GM23338 (cell line): ENCODE measurements at regions not wholly inside any gene's neighbourhood (a gene's known extent, or its start where the extent isn't known, plus 50 kb on each side); places are given as distances from the start of the nearest gene placed in this dataset.

Experiments
- ATAC-seq: fragments of 200-7000 bp; cut with Tn5 transposase; 3 replicates; pipeline ENCODE4 v1.9.1; 2020
- DNase-seq: peaks from one replicate; pipeline ENCODE4 v3.0.0-alpha.2; 2015; ENCODE audit warnings: low spot score
- H2AFZ ChIP-seq: fragments of 200-600 bp; sonication (generic); 2 replicates; pipeline ENCODE4 v1.8.0; 2016; ENCODE audit warnings: antibody characterized with exemption, mild to moderate bottlenecking, moderate library complexity
- H3F3A ChIP-seq: fragments of 200-600 bp; sonication (generic); replicated peaks from 2 replicates; pipeline ENCODE4 v1.8.0; 2017; ENCODE audit warnings: antibody characterized with exemption, mixed run types, low read depth
- H3K27ac ChIP-seq: fragments of 200-600 bp; sonication (generic); 2 replicates; pipeline ENCODE4 v1.6.1; 2016; ENCODE audit warnings: low read depth
- H3K27me3 ChIP-seq: fragments of 200-600 bp; sonication (generic); 2 replicates; pipeline ENCODE4 v1.8.0; 2016; ENCODE audit warnings: mild to moderate bottlenecking, mixed run types, moderate library complexity; ENCODE audit not compliant: insufficient read depth
- H3K36me3 ChIP-seq: fragments of 200-600 bp; sonication (generic); 2 replicates; pipeline ENCODE4 v1.8.0; 2016; ENCODE audit warnings: mild to moderate bottlenecking; ENCODE audit not compliant: insufficient read depth
- H3K4me1 ChIP-seq: fragments of 200-600 bp; sonication (generic); 2 replicates; pipeline ENCODE4 v1.8.0; 2016; ENCODE audit warnings: mild to moderate bottlenecking, moderate library complexity; ENCODE audit not compliant: insufficient read depth
- H3K4me2 ChIP-seq: fragments of 200-600 bp; sonication (generic); 2 replicates; pipeline ENCODE4 v1.7.1; 2017; ENCODE audit warnings: mixed run types
- H3K4me3 ChIP-seq: fragments of 200-600 bp; sonication (generic); 2 replicates; pipeline ENCODE4 v1.6.1; 2016; ENCODE audit warnings: mixed run types
- H3K79me2 ChIP-seq: fragments of 200-600 bp; sonication (generic); replicated peaks from 2 replicates; pipeline ENCODE4 v1.8.0; 2017; ENCODE audit warnings: mild to moderate bottlenecking; ENCODE audit not compliant: insufficient read depth
- H3K9me2 ChIP-seq: fragments of 200-600 bp; sonication (generic); 2 replicates; pipeline ENCODE4 v1.8.0; 2017; ENCODE audit not compliant: insufficient read depth
- H4K20me1 ChIP-seq: fragments of 200-600 bp; sonication (generic); replicated peaks from 2 replicates; pipeline ENCODE4 v1.8.0; 2017; ENCODE audit warnings: mild to moderate bottlenecking; ENCODE audit not compliant: insufficient read depth
- H3K27ac Mint-ChIP-seq: 2 replicates; pipeline ENCODE4 v1.8.0; 2020; ENCODE audit warnings: inconsistent platforms, mild to moderate bottlenecking, moderate library complexity, mixed read lengths
- H3K27me3 Mint-ChIP-seq: 3 replicates; pipeline ENCODE4 v1.8.0; 2022; ENCODE audit warnings: low read depth, mild to moderate bottlenecking, moderate library complexity, mixed read lengths, inconsistent platforms; ENCODE audit not compliant: insufficient read depth, poor library complexity
- H3K36me3 Mint-ChIP-seq: 3 replicates; pipeline ENCODE4 v1.8.0; 2021; ENCODE audit warnings: low read depth, mild to moderate bottlenecking, inconsistent platforms, moderate library complexity, mixed read lengths
- H3K4me1 Mint-ChIP-seq: 3 replicates; pipeline ENCODE4 v1.8.0; 2020; ENCODE audit warnings: mild to moderate bottlenecking, inconsistent platforms, mixed read lengths
- H3K4me3 Mint-ChIP-seq: 3 replicates; pipeline ENCODE4 v1.8.0; 2021; ENCODE audit warnings: moderate library complexity, mild to moderate bottlenecking, inconsistent platforms, mixed read lengths
- H3K9me3 Mint-ChIP-seq: 3 replicates; pipeline ENCODE4 v1.8.0; 2020; ENCODE audit warnings: moderate library complexity, mild to moderate bottlenecking, inconsistent platforms, mixed read lengths
- CREB1 ChIP-seq: fragments of 250-450 bp; sonication (Bioruptor Pico); IDR thresholded peaks from 2 replicates; pipeline ENCODE4 v1.5.0; 2020; ENCODE audit warnings: low read depth, mild to moderate bottlenecking, moderate library complexity
- ETS1 ChIP-seq: IDR thresholded peaks from 2 replicates; pipeline ENCODE4 v1.6.1; 2016; ENCODE audit warnings: antibody characterized with exemption
- EZH2 ChIP-seq: fragments of 200-600 bp; sonication (generic); IDR thresholded peaks from one replicate; pipeline ENCODE4 v1.8.0; 2017; ENCODE audit warnings: antibody characterized with exemption, mild to moderate bottlenecking, low read depth; ENCODE audit not compliant: unreplicated experiment
- EZH2phosphoT487 ChIP-seq: fragments of 200-600 bp; sonication (generic); IDR thresholded peaks from one replicate; pipeline ENCODE4 v1.8.1; 2018; ENCODE audit warnings: antibody characterized with exemption; ENCODE audit not compliant: unreplicated experiment
- JUNB ChIP-seq: IDR thresholded peaks from one replicate; pipeline ENCODE4 v1.6.1; 2016; ENCODE audit warnings: antibody characterized with exemption; ENCODE audit not compliant: unreplicated experiment
- NANOG ChIP-seq: IDR thresholded peaks from 2 replicates; pipeline ENCODE4 v1.6.1; 2016; ENCODE audit warnings: antibody characterized with exemption, borderline replicate concordance
- POLR2AphosphoS5 ChIP-seq: IDR thresholded peaks from 2 replicates; pipeline ENCODE4 v1.6.1; 2016; ENCODE audit warnings: antibody characterized with exemption, low read depth
- STAT1 ChIP-seq: IDR thresholded peaks from one replicate; pipeline ENCODE4 v1.6.1; 2016; ENCODE audit warnings: antibody characterized with exemption; ENCODE audit not compliant: unreplicated experiment
- ZNF114 ChIP-seq: fragments of 250-450 bp; sonication (Bioruptor Pico); IDR thresholded peaks from 2 replicates; pipeline ENCODE4 v1.5.0; 2020; ENCODE audit warnings: mild to moderate bottlenecking, moderate library complexity
- ZNF331 ChIP-seq: fragments of 250-450 bp; sonication (Bioruptor Pico); IDR thresholded peaks from 2 replicates; pipeline ENCODE4 v1.5.0; 2020; ENCODE audit warnings: low read depth, mild to moderate bottlenecking, moderate library complexity
- ZNF462 ChIP-seq: fragments of 250-450 bp; sonication (Bioruptor Pico); IDR thresholded peaks from 2 replicates; pipeline ENCODE4 v1.5.0; 2020; ENCODE audit warnings: mild to moderate bottlenecking, moderate library complexity
- TF ChIP-seq, protein P1 (sequence below), 2 experiments: fragments of 200-600 bp in 1 of 2; sonication (generic) in 1 of 2; conservative IDR thresholded peaks; 2 replicates each; pipeline versions ENCODE4 v1.5.1 to v1.6.1; 2016 to 2017; ENCODE audit warnings: antibody characterized with exemption in 2 of 2, low read depth in 2 of 2, mild to moderate bottlenecking in 2 of 2, moderate library complexity in 1 of 2
- TF ChIP-seq, protein P2 (sequence below): IDR thresholded peaks from one replicate; pipeline ENCODE4 v1.6.1; 2018; ENCODE audit warnings: antibody characterized with exemption; ENCODE audit not compliant: unreplicated experiment

DNA sequence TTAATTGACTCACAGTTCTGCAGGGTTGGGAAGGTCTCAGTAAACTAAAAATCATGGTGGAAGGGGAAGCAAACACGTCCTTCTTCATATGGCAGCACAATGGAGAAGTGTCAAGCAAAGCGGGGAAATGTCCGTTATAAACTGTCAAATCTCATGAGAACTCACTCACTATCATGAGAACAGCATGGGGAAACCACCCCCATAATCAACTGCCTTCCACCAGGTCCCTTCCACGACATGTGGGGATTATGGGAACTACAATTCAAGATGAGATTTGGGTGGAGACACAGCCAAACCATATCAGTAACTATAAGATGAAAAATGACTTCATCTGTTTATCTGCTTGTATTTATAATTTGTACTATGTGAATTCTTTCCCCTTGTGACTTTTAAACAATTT is 577.6 kb upstream of the MDGA2 start:
- peaks cover 100% of the 10 kb centered on the region for H3K79me2 ChIP-seq
- Mint-ChIP-seq H3K36me3 (peaks cover 37% of the 10 kb centered on the region), H3K4me1 (peaks cover 40% of the 10 kb centered on the region; the same call in 2 of the 3 replicates), H3K4me3 (peak overlapping the region; percentile 71; the same call in 2 of the 3 replicates), H3K27me3 (peaks cover 6% of the 10 kb centered on the region), H3K27ac (no peak overlapping the region), H3K9me3 (no peaks in the 10 kb centered on the region)
- TF ChIP-seq CREB1 (CRISPR knock-in tag) (no peak), NANOG (no peak), STAT1 (no peak), EZH2phosphoT487 (no peak), ZNF114 (CRISPR knock-in tag) (no peak), ZNF462 (no peak), EZH2 (no peak), ZNF331 (CRISPR knock-in tag) (no peak), JUNB (no peak), ETS1 (no peak), POLR2AphosphoS5 (no peak)
- TF ChIP-seq, protein P1, sequence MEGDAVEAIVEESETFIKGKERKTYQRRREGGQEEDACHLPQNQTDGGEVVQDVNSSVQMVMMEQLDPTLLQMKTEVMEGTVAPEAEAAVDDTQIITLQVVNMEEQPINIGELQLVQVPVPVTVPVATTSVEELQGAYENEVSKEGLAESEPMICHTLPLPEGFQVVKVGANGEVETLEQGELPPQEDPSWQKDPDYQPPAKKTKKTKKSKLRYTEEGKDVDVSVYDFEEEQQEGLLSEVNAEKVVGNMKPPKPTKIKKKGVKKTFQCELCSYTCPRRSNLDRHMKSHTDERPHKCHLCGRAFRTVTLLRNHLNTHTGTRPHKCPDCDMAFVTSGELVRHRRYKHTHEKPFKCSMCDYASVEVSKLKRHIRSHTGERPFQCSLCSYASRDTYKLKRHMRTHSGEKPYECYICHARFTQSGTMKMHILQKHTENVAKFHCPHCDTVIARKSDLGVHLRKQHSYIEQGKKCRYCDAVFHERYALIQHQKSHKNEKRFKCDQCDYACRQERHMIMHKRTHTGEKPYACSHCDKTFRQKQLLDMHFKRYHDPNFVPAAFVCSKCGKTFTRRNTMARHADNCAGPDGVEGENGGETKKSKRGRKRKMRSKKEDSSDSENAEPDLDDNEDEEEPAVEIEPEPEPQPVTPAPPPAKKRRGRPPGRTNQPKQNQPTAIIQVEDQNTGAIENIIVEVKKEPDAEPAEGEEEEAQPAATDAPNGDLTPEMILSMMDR (conservative IDR thresholded peaks at IDR 0.05; ENCODE audit: low read depth in 2 of 2), result no peak
- TF ChIP-seq, protein P2, sequence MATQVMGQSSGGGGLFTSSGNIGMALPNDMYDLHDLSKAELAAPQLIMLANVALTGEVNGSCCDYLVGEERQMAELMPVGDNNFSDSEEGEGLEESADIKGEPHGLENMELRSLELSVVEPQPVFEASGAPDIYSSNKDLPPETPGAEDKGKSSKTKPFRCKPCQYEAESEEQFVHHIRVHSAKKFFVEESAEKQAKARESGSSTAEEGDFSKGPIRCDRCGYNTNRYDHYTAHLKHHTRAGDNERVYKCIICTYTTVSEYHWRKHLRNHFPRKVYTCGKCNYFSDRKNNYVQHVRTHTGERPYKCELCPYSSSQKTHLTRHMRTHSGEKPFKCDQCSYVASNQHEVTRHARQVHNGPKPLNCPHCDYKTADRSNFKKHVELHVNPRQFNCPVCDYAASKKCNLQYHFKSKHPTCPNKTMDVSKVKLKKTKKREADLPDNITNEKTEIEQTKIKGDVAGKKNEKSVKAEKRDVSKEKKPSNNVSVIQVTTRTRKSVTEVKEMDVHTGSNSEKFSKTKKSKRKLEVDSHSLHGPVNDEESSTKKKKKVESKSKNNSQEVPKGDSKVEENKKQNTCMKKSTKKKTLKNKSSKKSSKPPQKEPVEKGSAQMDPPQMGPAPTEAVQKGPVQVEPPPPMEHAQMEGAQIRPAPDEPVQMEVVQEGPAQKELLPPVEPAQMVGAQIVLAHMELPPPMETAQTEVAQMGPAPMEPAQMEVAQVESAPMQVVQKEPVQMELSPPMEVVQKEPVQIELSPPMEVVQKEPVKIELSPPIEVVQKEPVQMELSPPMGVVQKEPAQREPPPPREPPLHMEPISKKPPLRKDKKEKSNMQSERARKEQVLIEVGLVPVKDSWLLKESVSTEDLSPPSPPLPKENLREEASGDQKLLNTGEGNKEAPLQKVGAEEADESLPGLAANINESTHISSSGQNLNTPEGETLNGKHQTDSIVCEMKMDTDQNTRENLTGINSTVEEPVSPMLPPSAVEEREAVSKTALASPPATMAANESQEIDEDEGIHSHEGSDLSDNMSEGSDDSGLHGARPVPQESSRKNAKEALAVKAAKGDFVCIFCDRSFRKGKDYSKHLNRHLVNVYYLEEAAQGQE, result no peak
- ATAC-seq (peak; percentile 29; the same call in 1 of the 3 replicates), DNase-seq (no peak)
- peaks cover 36% of the 10 kb centered on the region for H3K4me1 ChIP-seq
- H3K36me3 ChIP-seq, result peaks cover 58% of the 10 kb centered on the region
- H3K9me2 ChIP-seq, result no peaks in the 10 kb centered on the region
- no peak overlapping the region for H2AFZ ChIP-seq
- peaks cover 41% of the 10 kb centered on the region for H4K20me1 ChIP-seq
- H3K4me3 ChIP-seq, result peak overlapping the region; percentile 94
- no peaks in the 10 kb centered on the region for H3F3A ChIP-seq
- no peak overlapping the region for H3K27ac ChIP-seq
- H3K4me2 ChIP-seq, result peak overlapping the region; percentile 84
- no peaks in the 10 kb centered on the region for H3K27me3 ChIP-seq
